ENCODE measurements at regions not wholly inside any gene's neighbourhood (a gene's known extent, or its start where the extent isn't known, plus 50 kb on each side); places are given as distances from the start of the nearest gene placed in this dataset.

GRCh38 chr11:15711311-15711710 lies 596.6 kb downstream of the INSC start:
- H3K4me1 Mint-ChIP-seq, result no peaks in the 10 kb centered on the region
- H3K27ac Mint-ChIP-seq, result no peak overlapping the region
- peaks cover 0 to 3% (median 2%) of the 10 kb centered on the region in 3 donors for H3K27me3 Mint-ChIP-seq (ENCODE audit: low read depth in 3 of 3)
- no peak overlapping the region for H3K4me2 ChIP-seq (replicated peaks; ENCODE audit: extremely low read depth, low read length, poor library complexity, severe bottlenecking)
- peaks cover 0 to 2% of the 10 kb centered on the region in 2 donors for H3K27me3 ChIP-seq (ENCODE audit: control insufficient read depth in 2 of 2, insufficient read depth in 2 of 2, low read length in 2 of 2)
- TF ChIP-seq CTCF (IDR thresholded peaks at IDR 0.05), result no peak
- no peaks in the 10 kb centered on the region for H3K79me2 ChIP-seq (ENCODE audit: insufficient read depth, low read length)
- 40% methylated on average over 2 of the region's 2 CpGs for WGBS (ENCODE audit: insufficient coverage)
- no peak overlapping the region for H3K9ac ChIP-seq (ENCODE audit: insufficient read depth, low read length, poor library complexity, severe bottlenecking)
- H3K36me3 ChIP-seq (replicated peaks in 1 of 2; ENCODE audit: control insufficient read depth in 1 of 2, insufficient read depth in 2 of 2, low read length in 2 of 2), result no peaks in the 10 kb centered on the region
- H3K4me3 ChIP-seq (replicated peaks in 1 of 3; ENCODE audit: low read depth in 2 of 3, low read length in 3 of 3), result no peak overlapping the region
- H2AFZ ChIP-seq (ENCODE audit: insufficient read depth, low read depth, low read length, poor library complexity, severe bottlenecking), result no peak overlapping the region
- intact Hi-C loops (cut with micrococcal nuclease), result no loop called here
- H3K9me3 Mint-ChIP-seq, result peaks cover 0 to 13% (median 2%) of the 10 kb centered on the region in 7 donors
- peaks cover 0 to 3% of the 10 kb centered on the region in 2 donors for H3K9me3 ChIP-seq (replicated peaks in 1 of 2; ENCODE audit: control insufficient read depth in 1 of 2, insufficient read depth in 1 of 2, low read length in 2 of 2)
- H3K36me3 Mint-ChIP-seq, result no peaks in the 10 kb centered on the region
- no peak for DNase-seq
- no peaks in the 10 kb centered on the region for H4K20me1 ChIP-seq (ENCODE audit: insufficient read depth, low read length)
- no peaks in the 10 kb centered on the region for H3K4me1 ChIP-seq (ENCODE audit: control insufficient read depth in 1 of 2, insufficient read depth in 2 of 2, low read length in 2 of 2)
- H3K4me3 Mint-ChIP-seq, result no peak overlapping the region
- H3K27ac ChIP-seq (ENCODE audit: low read depth in 1 of 2, low read length in 2 of 2), result no peak overlapping the region

- no peak for DNase-seq
- Mint-ChIP-seq H3K9me3 (peaks cover 0 to 19% (median 2%) of the 10 kb centered on the region in 7 donors), H3K27ac (no peak overlapping the region), H3K36me3 (no peaks in the 10 kb centered on the region), H3K4me1 (no peaks in the 10 kb centered on the region), H3K27me3 (ENCODE audit: low read depth in 3 of 3) (peaks cover 0 to 3% (median 2%) of the 10 kb centered on the region in 3 donors), H3K4me3 (no peak overlapping the region)
- H3K4me1 ChIP-seq (ENCODE audit: control insufficient read depth in 1 of 2, insufficient read depth in 2 of 2, low read length in 2 of 2), result no peaks in the 10 kb centered on the region
- H3K4me2 ChIP-seq (replicated peaks; ENCODE audit: extremely low read depth, low read length, poor library complexity, severe bottlenecking), result no peak overlapping the region
- TF ChIP-seq CTCF (IDR thresholded peaks at IDR 0.05), result no peak
- H3K9me3 ChIP-seq (replicated peaks in 1 of 2; ENCODE audit: control insufficient read depth in 1 of 2, insufficient read depth in 1 of 2, low read length in 2 of 2), result no peaks in the 10 kb centered on the region
- intact Hi-C loops (cut with micrococcal nuclease), result no loop called here
- no peak overlapping the region for H2AFZ ChIP-seq (ENCODE audit: insufficient read depth, low read depth, low read length, poor library complexity, severe bottlenecking)
- H4K20me1 ChIP-seq (ENCODE audit: insufficient read depth, low read length), result no peaks in the 10 kb centered on the region
- no peaks in the 10 kb centered on the region for H3K27me3 ChIP-seq (ENCODE audit: control insufficient read depth in 2 of 2, insufficient read depth in 2 of 2, low read length in 2 of 2)
- no peaks in the 10 kb centered on the region for H3K79me2 ChIP-seq (ENCODE audit: insufficient read depth, low read length)
- no peak overlapping the region for H3K27ac ChIP-seq (ENCODE audit: low read depth in 1 of 2, low read length in 2 of 2)
- H3K36me3 ChIP-seq (replicated peaks in 1 of 2; ENCODE audit: control insufficient read depth in 1 of 2, insufficient read depth in 2 of 2, low read length in 2 of 2), result no peaks in the 10 kb centered on the region
- no peak overlapping the region for H3K9ac ChIP-seq (ENCODE audit: insufficient read depth, low read length, poor library complexity, severe bottlenecking)
- 75% methylated on average over 1 of the region's 6 CpGs for WGBS (ENCODE audit: insufficient coverage)
- no peak overlapping the region for H3K4me3 ChIP-seq (replicated peaks in 1 of 3; ENCODE audit: low read depth in 2 of 3, low read length in 3 of 3)
These were observed 600.1 kb downstream of the INSC start for GRCh38 chr11:15714641-15715399.
